NB4 (cell line): ENCODE measurements at regions not wholly inside any gene's neighbourhood (a gene's known extent, or its start where the extent isn't known, plus 50 kb on each side); places are given as distances from the start of the nearest gene placed in this dataset.

Experiments
- DNase-seq: peaks from one replicate; pipeline ENCODE4 v3.0.0; 2010; ENCODE audit warnings: low read depth
- H3K4me3 ChIP-seq: one replicate; pipeline ENCODE4 v1.5.1; 2011; ENCODE audit warnings: mild to moderate bottlenecking, low read depth, low read length, moderate library complexity
- CTCF ChIP-seq: IDR thresholded peaks from one replicate; pipeline ENCODE4 v1.5.1; 2012; ENCODE audit warnings: low read depth, low read length
- MAX ChIP-seq: IDR thresholded peaks from 2 replicates; pipeline ENCODE4 v1.6.1; 2011; ENCODE audit warnings: low read depth, low read length
- MYC ChIP-seq: IDR thresholded peaks from 2 replicates; pipeline ENCODE4 v1.6.1; 2011; ENCODE audit warnings: low read depth, low read length
- POLR2A ChIP-seq: IDR thresholded peaks from 2 replicates; pipeline ENCODE4 v1.6.1; 2011; ENCODE audit warnings: mild to moderate bottlenecking; ENCODE audit not compliant: insufficient read length; ENCODE audit errors: extremely low read depth

GRCh38 chr14:53646925-53647324 lies 309.7 kb downstream of the BMP4 start:
- H3K4me3 ChIP-seq, result no peak overlapping the region
- no peak for TF ChIP-seq CTCF
- TF ChIP-seq POLR2A, result no peak
- TF ChIP-seq MYC, result no peak
- DNase-seq, result no peak

GRCh38 chr14:53640695-53641094 lies 315.9 kb downstream of the BMP4 start:
- TF ChIP-seq MYC, result no peak
- no peak for TF ChIP-seq POLR2A
- TF ChIP-seq CTCF, result no peak
- TF ChIP-seq MAX, result no peak
- DNase-seq, result no peak
- H3K4me3 ChIP-seq, result no peak overlapping the region

- no peak for DNase-seq
- TF ChIP-seq POLR2A (no peak), MAX (no peak), CTCF (no peak), MYC (no peak)
- H3K4me3 ChIP-seq, result no peak overlapping the region
Observed at GRCh38 chr14:53638966-53639365, 317.7 kb downstream of the BMP4 start.

GRCh38 chr14:53634793-53635192 lies 321.8 kb downstream of the BMP4 start:
- no peak for TF ChIP-seq MYC
- TF ChIP-seq POLR2A, result no peak
- TF ChIP-seq MAX, result no peak
- no peak for TF ChIP-seq CTCF
- H3K4me3 ChIP-seq, result no peak overlapping the region
- DNase-seq, result no peak

- H3K4me3 ChIP-seq, result no peak overlapping the region
- TF ChIP-seq MYC, result no peak
- no peak for TF ChIP-seq POLR2A
- no peak for DNase-seq
Observed at GRCh38 chr14:53630336-53630735, 326.3 kb downstream of the BMP4 start.

GRCh38 chr14:53628732-53629430 lies 327.7 kb downstream of the BMP4 start:
- no peak for DNase-seq
- no peak overlapping the region for H3K4me3 ChIP-seq
- TF ChIP-seq MAX (no peak), POLR2A (no peak), CTCF (no peak), MYC (no peak)
